Kidney capillary endothelial cell (primary cell): ENCODE measurements at regions not wholly inside any gene's neighbourhood (a gene's known extent, or its start where the extent isn't known, plus 50 kb on each side); places are given as distances from the start of the nearest gene placed in this dataset.

Experiments used
- DNase-seq: peaks from one replicate; pipeline ENCODE4 v3.0.0-alpha.2; 2018; ENCODE audit warnings: low spot score

DNA sequence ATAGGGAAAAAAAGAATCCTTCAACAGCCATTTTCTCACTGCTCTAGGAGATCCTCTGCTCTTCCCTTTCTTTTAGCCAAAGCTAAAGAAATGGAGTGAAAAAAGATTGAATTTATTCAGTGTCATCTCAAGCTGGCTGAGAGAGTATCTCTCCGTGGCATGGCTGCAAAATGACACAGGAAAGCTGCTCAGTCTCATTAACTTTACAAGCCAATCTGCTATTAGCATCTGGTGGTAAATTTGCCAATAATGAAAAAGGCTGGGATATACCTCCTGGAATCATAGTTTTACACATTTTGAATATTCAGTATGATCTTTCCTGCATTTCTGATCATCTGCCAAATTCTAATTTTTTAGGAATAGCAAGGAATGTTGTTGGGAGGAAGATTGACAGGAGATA lies 176.8 kb upstream of the CHRM3 start:
- no peak for DNase-seq

DNA sequence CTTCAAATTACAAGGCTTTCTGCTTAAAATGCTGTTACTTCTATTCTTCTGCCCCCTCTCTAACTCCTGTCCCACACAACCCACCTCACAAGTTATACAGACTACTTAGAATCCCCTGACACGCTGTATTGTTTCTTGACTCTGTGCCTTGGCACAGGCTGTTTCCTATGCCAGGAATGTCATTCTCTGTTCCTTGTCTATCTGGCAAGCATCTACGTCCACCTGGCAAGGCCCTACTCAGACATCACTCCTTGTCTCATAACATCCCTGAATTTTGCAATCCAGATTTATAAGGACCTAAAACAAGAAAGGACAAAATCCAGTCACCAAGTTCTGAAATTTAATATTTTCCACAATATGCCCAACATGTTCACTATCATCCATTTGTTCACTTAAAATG lies 182.0 kb upstream of the CHRM3 start:
- no peak for DNase-seq

GRCh38 chr1:239197871-239198270 lies 188.5 kb upstream of the CHRM3 start:
- DNase-seq = no peak

GRCh38 chr1:239189998-239190512 lies 196.3 kb upstream of the CHRM3 start:
- no peak for DNase-seq

DNA sequence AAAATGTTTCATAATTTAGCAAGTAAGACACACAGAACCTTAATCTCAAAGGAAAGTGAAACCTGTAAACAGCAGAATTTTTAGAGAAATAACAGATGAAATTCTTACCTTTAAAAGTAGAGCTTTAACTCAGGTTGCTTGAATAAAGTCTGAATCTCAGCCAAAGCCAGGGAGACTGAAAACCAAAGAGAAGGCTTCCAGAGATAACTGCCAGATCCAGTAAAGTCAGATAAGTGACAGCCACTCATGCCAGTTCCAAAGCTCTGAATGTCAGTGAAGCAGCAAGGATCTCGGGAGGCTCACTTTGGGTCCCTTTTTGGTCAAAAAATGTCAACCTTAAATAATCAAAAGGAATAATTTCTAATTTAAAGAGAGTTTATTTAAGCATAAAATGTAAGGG lies 199.9 kb upstream of the CHRM3 start:
- no peak for DNase-seq

DNA sequence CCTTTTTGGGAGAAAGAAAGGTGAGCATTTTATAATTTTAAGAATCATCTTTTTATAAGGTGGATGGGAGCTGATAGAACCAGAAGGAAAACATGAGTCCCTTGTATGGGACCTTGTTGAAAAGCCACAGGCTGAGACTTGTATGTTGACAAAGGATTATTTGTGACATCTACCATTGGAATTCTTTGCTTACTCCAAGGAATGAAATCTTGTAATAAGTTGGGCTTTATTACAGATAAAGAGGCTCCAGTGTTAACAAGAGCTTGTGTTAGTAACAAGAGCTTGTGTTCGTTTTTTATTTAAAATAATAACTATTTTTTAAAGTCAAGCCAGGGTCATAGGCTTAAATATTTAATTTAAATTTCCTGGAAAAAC lies 201.1 kb upstream of the CHRM3 start:
- DNase-seq = no peak

GRCh38 chr1:239184561-239185244 lies 201.7 kb upstream of the CHRM3 start:
- DNase-seq = no peak

DNA sequence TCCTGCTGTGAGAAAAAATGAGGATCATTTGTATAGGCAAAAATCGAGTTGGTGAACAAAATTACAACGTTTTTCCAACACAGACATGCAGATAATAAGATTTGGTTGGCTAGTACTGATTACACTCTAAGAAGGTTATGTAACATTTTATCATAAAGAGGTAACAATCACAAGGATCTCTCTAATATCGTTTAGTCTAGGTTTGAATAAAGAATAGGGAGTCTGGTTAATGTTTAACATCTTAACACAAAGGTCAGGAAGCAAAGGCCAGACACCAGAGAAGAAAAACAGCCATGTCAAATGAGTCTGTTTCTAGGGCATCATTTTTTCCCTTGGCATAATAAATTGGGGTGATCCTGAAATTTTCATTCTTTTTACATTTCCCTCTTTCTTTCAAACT lies 207.4 kb upstream of the CHRM3 start:
- DNase-seq = no peak

DNA sequence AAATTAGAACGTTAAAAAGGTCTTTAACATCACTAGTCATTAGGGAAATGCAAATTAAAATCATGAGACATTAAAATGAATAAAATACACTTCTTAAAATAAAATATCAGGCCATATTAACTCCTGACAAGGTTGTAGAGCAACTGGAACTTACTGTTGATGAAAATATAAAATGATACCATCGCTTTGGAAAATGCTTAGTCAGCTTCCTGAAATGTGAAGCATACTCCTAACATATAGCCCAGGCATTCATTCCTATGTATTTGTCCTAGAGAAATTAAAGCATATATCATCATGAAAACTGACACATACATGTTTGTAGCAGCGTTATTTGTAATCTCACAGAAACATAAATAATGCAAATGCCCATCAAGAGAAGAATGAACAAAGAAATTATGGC lies 211.5 kb upstream of the CHRM3 start:
- DNase-seq = no peak

DNA sequence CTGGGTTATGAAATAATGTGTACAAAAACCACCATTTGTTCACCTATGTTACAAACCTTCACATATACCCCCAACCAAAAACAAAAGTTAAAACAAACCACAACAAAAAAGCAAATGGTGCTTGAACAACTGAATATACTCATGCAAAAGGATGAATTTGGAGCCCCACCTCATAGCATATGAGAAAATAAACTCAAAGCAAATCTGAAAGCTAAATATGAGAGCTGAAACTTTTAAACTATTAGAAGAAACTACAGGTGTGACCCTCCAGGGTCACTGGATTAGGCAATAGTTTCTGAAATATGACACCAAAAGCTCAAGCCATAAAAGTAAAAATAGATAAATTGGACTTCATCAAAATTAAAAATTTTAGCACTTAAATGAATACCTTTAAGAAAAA lies 215.5 kb upstream of the CHRM3 start:
- no peak for DNase-seq

- DNase-seq = no peak
These were observed 217.1 kb upstream of the CHRM3 start for GRCh38 chr1:239169276-239169675.

DNA sequence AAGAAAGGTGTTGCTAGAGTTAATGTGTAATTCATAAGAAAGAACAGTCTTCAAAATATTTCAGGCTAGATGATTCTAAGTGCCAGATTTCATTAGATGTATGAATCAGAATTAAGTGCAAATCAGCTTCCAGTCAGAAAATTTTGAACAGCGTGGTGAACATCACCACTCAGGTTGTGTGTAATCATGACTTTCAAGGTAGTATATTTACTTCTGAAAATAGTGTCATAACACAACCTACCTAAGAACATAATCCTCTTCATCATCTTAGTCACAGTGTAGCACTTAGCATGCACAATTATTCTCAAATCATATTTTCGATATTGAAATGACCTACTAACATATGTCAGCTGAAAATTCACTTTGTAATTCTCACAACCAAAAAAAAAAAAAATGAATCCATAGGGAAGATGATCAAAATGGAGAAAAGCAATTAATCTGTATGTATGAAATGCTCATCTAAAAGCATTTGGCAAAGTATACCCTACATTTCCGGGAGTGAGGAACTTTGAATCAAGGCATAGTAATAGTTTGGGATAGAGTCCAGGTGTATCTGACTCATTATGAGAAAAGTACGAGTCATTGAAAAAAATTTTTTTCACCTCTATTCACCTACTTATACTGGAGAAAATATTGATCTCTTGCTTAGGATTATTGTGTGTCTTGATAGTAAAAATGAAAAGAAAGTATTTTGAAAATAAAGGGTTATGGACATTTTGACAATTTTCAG lies 221.8 kb upstream of the CHRM3 start:
- DNase-seq = no peak

DNA sequence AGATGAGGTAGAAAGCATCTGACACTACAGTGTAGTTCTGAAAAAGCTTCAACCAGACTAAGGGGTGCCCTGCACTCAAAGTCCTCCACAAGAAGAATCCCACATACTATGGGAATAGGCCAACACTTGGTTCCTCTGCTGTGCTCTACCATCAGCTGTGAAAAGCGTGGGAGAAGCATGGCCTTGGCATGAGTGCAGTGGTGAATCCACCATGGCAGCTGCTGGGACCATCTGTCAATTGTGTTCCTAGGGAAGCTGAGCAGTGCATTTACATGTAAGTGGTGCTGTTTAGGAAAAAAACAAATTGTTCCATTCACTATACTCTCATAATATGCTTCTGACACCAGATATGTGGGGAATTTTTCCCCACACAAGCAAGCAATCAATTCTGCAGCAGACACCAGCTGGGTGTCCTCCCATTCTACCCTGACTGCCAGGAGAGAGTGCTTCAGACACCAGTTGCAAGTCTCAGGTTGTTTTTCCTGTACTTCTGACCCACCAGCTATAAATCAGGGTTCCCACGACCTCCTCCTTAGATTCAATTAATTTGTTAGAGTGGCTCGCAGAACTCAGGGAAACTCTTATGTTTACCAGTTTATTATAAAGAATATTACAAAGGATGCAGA lies 230.8 kb upstream of the CHRM3 start:
- DNase-seq = no peak

- no peak for DNase-seq
These were observed 234.4 kb upstream of the CHRM3 start for GRCh38 chr1:239151937-239152336.

DNA sequence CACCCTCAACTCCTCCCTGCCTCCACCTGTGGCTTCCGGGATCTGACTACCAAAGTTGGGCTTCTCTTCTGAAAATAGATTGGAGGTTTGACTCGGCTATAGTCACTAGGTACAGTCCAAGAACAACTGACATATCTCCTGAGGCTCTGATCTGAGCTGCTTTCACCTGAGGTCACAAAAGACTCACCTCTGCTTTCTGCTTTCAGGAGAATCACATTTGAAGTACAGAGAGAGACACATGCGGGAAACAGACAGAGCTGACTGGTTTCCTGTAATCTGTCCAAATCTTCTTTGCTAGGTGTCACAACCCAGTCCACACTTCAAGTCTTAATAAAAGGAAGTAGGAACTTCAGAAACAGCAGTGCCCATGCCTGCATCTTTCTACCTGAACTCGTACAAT lies 245.4 kb upstream of the CHRM3 start:
- DNase-seq = no peak

DNA sequence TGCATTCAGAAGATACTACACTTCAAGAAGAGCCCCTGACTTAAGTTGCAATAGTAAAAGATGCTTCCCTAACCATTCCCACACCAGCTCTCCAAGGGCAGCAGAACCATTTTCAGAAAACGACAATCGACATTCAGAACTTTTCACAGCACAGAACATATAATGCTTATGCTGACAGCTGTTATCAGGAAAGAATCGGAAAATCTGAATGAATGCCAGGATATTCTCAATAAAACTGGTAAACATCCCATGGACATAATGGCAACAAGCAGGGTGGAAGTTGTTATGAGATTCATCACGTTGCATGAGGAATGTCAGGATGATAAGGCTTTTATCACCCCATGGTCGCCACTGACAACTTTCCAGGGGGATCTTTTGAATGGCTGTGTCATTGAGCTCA lies 246.6 kb upstream of the CHRM3 start:
- no peak for DNase-seq

GRCh38 chr1:239128541-239128940 lies 257.8 kb upstream of the CHRM3 start:
- no peak for DNase-seq

DNA sequence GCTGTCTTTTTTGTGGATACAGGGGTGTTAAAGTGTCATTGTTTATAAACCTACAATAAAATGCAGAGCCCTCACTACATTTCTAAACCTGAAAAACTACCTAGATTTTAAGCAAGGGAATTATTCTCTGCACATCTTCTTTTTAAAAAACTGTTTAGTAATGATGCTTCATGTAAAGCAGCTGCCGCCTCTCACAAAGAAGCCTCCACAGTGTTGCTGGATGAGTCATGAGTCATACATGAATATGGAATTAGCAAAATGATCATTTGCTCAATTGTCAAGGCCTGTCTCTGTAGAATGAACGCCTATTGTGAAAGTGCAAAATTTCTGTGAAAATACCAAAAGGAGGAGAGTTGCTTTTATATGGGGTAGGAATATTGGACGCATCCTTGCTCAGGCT lies 259.5 kb upstream of the CHRM3 start:
- no peak for DNase-seq

DNA sequence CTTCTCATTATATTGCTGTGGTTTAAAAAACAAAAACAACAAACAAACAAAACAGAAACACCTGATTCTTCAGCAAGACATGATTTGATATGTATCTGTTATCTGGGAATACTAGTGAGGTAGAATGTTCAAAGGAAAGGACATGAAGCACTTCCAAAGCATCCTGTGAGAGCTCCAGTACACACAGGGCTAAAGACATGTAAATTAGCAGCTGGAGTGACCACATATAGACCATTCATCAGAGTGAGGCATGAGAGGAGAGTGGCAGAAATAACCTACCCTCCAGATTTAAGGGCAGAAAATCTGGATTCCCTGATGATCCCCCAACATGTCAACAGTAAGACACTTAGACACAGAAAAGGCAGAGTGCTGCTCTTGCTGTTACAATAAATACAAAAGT lies 260.5 kb upstream of the CHRM3 start:
- no peak for DNase-seq

DNA sequence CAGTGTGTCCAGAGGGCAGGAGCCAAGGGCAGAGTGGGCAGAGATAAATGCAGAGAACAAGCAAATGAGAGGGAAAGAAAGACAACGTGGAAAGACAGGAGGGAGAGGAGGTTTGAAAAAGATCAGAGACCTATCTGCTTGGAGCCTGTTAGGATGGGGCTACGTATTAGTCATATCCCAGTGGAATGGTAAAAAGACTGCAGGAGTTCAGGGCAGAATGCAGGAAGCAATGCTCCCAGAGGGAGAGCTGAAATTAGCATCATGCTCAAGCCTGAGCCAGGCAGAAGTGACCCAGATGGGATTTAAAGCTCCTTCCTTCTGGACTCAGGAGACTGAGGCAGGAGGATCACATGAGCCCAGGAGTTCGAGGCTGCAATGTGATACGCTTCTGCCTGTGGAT lies 261.3 kb upstream of the CHRM3 start:
- DNase-seq = peak; percentile 27

GRCh38 chr1:239123260-239123659 lies 263.1 kb upstream of the CHRM3 start:
- DNase-seq = no peak

DNA sequence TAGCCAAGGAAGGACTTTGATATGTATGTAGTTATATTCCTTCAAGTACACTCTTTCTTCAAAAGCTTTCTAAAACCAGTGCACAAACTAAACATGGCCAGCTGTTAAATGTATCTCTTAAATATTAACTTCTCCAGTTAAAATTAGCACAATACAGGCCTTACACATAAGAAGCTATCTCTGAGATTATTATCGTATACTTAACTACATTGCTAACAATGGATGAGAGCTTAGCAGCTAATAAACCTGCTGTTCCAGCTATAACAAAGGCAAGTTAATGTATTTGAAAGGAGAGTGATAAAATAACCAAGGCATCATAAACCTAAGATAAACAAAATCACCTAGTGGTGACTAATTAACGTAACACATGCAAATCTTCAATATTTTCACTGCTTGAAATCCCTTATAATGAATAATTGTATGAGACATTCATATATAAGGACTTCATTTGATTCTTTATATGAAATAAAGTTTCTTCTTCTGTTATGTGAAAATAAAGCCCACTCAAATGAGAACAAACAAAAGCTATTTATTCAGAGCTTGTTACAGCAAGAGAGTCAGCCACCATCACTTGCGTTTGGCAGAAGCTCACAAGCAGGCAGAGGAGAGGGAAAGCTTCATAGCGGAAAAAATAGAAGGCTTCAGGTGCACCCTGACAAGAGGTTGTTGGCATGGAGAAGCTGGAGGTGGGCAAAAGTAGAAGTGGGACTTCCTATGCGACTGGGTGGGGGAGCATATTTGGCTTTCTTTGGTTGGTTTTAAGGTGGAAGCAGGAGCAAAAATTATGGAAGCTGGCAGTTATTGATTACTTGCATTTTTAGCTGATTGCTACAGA lies 274.1 kb upstream of the CHRM3 start:
- no peak for DNase-seq
